CD4-positive, alpha-beta T cell treated with Interleukin-2 at 100 ng/mL for 4 hours (primary cell): ENCODE measurements at regions not wholly inside any gene's neighbourhood (a gene's known extent, or its start where the extent isn't known, plus 50 kb on each side); places are given as distances from the start of the nearest gene placed in this dataset.
"Not testable (repeated sequence)": the region's sequence is repeated elsewhere in the genome, so short reads cannot be mapped to it uniquely, and the experiment has no call there.

Experiments
- DNase-seq: peaks from one replicate; pipeline ENCODE4 v3.0.0-alpha.2; 2020; ENCODE audit warnings: low spot score

DNA sequence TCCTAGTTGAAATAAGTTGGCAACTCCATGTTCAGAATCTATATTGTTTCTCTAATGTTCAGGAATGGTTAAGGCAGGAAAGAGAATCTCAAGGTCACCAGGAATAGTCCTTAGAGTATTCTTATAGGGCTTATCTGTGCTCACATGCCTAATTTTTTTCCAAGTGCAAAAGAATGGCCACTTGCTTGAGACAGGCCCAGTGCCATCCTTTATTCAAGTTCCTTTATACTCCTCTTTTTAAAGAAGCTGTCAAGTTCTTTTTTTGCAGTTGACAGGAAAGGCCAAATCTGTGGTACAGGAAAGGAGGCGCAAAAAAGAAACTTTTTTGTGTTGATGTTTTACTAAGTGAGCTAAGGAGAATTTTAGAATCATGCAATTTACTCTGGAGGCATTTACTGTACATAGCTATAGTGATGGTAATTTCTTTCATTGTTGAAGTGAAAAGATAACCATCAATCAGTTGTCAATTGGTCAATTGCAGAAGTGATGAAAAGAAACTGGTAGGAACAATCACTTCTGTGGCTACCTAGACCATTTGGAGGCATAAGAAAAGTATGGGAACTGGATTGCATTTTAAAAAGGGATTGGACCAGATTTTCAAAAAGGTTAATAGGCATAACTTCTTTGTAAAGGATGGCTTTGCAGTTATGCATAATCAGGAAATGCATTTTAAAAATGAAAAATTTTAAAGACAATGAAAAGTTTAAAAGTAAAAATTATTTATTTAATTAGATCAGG lies 102.5 kb upstream of the SOX2 start:
- DNase-seq, result no peak

GRCh38 chr3:181604267-181604666 lies 107.5 kb upstream of the SOX2 start:
- no peak for DNase-seq

GRCh38 chr3:181596126-181596525 lies 115.6 kb upstream of the SOX2 start:
- DNase-seq, result no peak

GRCh38 chr3:181590939-181591338 lies 120.8 kb upstream of the SOX2 start:
- not testable (repeated sequence) for DNase-seq

- no peak for DNase-seq
Measured at GRCh38 chr3:181582619-181583018, 129.1 kb upstream of the SOX2 start.

- DNase-seq, result no peak
Measured at GRCh38 chr3:181581656-181582055, 130.1 kb upstream of the SOX2 start.

- DNase-seq, result no peak
Measured at GRCh38 chr3:181578743-181579142, 133.0 kb upstream of the SOX2 start.

GRCh38 chr3:181572432-181572831 lies 139.3 kb upstream of the SOX2 start:
- no peak for DNase-seq

DNA sequence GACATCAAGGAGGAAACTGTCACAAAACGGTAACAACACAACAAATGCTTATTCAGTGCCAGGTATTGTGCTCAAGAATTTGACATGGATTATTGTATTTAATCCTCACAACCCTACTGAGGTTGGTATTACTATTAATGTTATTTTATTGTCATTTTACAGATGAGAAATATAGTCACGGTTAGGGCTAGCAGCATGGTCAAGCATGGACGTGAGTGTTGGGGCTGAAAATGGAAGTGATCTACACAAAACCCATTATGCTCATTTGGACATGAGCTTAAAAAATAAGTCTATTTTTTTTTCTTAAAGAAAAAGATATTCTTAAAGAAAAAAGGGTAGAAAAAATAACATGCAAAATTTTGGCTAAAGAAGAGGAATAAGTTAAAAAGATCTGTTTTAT lies 141.3 kb upstream of the SOX2 start:
- DNase-seq, result no peak

- no peak for DNase-seq
Measured at GRCh38 chr3:181569356-181569940, 142.3 kb upstream of the SOX2 start.

GRCh38 chr3:181568693-181569092 lies 143.0 kb upstream of the SOX2 start:
- no peak for DNase-seq

GRCh38 chr3:181568248-181568647 lies 143.5 kb upstream of the SOX2 start:
- no peak for DNase-seq

GRCh38 chr3:181567311-181568075 lies 144.2 kb upstream of the SOX2 start:
- DNase-seq, result no peak

- no peak for DNase-seq
Measured at GRCh38 chr3:181565416-181565815, 146.3 kb upstream of the SOX2 start.

GRCh38 chr3:181564222-181564621 lies 147.5 kb upstream of the SOX2 start:
- no peak for DNase-seq

GRCh38 chr3:181561139-181562031 lies 150.3 kb upstream of the SOX2 start:
- DNase-seq, result no peak

DNA sequence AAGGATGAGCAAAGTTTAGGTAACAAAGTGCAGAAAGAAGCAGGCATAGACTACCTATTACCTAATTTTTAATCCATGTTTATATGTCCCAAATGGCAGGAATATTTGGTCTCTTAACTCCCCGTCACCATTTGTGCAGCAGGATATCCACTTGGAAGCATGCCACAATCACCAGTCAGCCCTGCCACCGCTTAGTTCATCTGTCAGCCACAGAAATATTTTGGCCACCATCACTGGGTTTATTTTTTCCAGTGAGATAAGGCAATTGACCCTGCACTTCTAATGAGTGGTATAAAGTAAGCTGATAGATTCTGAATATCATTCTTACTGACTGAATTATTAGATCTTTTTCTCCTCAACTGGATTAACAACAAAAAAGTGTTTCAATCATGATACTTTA lies 152.9 kb upstream of the SOX2 start:
- no peak for DNase-seq

- DNase-seq, result no peak
Measured at GRCh38 chr3:181555681-181556080, 156.0 kb upstream of the SOX2 start.

DNA sequence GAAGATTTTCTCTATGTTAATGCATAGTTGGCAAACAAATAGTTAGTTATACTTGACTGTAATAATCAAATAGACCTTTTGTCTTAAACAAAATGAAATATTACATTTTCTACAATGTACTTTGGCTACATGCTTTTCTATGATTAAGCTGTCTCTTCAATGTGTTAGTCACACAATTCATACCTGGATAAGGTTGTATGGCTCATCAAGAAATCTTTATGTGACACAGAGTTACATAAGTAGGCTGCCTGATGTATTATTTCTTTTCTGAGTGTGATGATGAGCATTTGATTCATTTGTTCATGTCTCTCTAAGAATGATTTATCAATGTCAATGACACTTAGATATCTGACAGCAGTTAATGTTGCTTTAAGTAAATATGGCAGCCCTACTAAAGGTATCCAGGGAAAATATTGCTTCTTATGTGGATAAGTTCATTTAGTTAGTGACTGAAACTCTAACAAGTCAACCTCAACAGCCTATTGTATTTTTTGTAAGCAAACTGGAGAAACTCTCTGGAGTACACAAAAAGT lies 157.4 kb upstream of the SOX2 start:
- DNase-seq, result no peak

- DNase-seq, result no peak
Measured at GRCh38 chr3:181549266-181549665, 162.5 kb upstream of the SOX2 start.

GRCh38 chr3:181541414-181541813 lies 170.3 kb upstream of the SOX2 start:
- no peak for DNase-seq

- no peak for DNase-seq
Measured at GRCh38 chr3:181534781-181535221, 176.9 kb upstream of the SOX2 start.
